Putamen (tissue), 1 donor: ENCODE measurements at regions not wholly inside any gene's neighbourhood (a gene's known extent, or its start where the extent isn't known, plus 50 kb on each side); places are given as distances from the start of the nearest gene placed in this dataset.
A peak's percentile ranks its signal among the peaks of the same experiment; 100 is the strongest.

Source experiments
- DNase-seq: peaks from one replicate; pipeline ENCODE4 v3.0.0-alpha.2; 2016; ENCODE audit warnings: low spot score

- DNase-seq, result no peak
Observed at GRCh38 chr13:99911965-99912566, 59.5 kb downstream of the ZIC5 start.

- DNase-seq, result no peak
Observed at GRCh38 chr13:99911069-99911964, 60.2 kb downstream of the ZIC5 start.

DNA sequence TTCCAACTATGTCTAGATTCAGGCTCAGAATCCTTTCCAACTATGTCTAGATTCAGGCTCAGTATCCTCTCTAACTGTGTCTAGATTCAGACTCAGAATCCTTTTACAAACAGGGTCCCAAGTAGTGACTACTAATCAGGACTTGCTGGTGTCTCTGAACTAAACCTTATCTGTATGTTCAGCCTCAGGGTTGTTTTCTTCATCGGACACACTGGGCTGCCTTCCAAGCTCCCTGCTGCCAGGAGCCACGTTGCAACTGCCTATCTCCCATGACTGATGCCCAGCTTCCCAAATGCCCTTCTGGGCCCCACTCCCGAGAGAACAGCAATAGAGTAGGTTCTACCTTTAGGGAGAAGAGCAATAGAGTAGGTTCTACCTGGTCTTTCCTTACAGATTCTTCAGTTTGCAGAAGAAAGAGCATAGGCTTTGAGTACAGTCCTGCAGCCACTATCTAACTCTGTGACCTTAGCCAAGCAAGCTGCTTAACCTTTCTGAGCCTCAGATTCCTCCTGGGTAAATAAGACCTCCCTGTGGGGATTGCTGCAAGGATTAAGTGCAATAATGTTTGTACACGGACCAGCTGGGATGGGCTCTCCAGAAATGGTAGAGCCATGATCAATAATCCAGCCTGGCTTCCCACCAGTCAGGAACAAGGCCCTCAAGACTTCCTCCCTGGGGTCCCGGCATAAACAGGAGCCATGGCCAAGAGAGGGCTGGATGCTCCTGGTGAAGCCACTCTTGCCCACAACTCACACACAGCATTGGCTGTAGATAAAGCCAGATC, 61.5 kb downstream of the ZIC5 start:
- no peak for DNase-seq

- no peak for DNase-seq
Observed at GRCh38 chr13:99909097-99909835, 62.3 kb downstream of the ZIC5 start.

- no peak for DNase-seq
Observed at GRCh38 chr13:99908140-99908803, 63.3 kb downstream of the ZIC5 start.

- DNase-seq, result no peak
Observed at GRCh38 chr13:99907627-99908026, 63.9 kb downstream of the ZIC5 start.

DNA sequence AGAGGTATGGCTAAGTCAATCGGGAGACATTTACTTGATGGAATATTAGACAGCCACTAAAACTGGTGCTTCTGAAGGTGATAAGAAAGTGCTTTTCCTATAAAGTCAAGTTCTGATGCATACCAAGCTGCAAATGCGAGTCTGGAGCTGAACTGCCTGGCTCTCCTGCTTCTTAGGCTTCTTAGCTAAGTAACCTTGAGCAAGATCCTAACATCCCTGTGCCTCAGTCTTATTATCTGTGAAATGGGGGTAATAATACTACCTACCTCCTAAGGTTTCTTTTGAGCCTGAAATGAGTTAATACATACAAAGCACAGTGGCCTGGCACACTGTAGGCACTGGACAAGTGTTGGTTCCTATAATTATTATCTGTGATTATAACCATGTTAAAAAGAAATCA, 64.5 kb downstream of the ZIC5 start:
- no peak for DNase-seq

DNA sequence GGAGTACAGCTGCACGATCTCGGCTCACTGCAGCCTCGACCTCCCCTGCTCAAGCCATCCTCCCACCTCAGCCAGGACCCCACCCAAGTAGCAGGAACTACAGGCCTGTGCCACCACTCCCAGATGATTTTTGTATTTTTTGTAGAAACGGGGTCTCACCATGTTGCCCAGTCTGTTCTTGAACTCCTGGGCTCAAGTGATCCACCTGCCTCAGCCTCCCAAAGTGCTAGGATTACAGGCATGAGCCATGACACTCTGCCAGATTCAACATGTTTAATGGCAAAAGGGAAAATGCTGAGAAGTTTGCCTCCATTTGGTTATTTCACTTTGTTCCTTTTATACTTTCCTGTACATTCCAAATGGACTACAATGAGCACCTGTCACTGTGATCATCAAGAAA, 65.8 kb downstream of the ZIC5 start:
- no peak for DNase-seq

DNA sequence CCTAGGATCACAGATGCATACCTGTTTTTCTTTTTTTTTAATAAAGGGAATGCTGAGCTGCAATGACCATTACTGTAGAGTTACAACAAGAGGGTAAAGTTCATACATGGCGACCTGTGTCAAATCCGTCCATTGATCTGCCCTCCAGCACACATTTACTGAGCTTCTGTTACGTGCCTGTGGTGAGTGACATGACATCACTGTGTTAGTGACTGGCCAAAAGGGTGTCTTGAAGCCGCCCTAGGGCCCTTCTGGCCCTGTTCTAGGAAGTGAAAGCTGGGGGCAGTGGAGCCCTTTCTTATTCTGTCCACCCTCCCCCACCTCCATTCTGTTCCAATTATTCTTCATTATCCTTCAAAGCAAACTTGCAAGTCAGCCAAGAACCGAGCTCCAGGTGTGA, 66.3 kb downstream of the ZIC5 start:
- no peak for DNase-seq

- no peak for DNase-seq
Observed at GRCh38 chr13:99903140-99903539, 68.4 kb downstream of the ZIC5 start.

- no peak for DNase-seq
Observed at GRCh38 chr13:99902657-99903056, 68.9 kb downstream of the ZIC5 start.

DNA sequence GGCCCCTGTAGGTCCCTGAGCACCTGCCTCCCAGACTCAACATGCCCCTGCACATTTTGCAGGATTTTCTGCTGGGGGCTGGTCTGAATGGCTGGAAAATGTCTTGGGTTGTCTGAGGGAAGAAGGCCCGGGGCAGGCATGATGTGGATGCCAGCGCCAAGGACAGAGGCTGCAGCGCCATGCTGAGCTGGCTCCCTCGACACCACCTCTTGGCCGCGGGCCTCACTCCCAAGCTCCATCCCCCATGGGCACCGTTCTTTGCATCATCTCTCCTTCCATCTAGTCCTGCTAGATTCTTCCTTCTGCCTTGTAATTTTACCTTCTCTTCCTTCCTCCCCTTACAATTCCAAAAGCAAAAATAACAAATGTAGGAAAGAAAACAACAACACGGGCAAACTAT, 70.6 kb downstream of the ZIC5 start:
- DNase-seq, result no peak

GRCh38 chr13:99898421-99898820, 73.1 kb downstream of the ZIC5 start:
- no peak for DNase-seq

GRCh38 chr13:99897076-99897440, 74.5 kb downstream of the ZIC5 start:
- DNase-seq, result no peak

DNA sequence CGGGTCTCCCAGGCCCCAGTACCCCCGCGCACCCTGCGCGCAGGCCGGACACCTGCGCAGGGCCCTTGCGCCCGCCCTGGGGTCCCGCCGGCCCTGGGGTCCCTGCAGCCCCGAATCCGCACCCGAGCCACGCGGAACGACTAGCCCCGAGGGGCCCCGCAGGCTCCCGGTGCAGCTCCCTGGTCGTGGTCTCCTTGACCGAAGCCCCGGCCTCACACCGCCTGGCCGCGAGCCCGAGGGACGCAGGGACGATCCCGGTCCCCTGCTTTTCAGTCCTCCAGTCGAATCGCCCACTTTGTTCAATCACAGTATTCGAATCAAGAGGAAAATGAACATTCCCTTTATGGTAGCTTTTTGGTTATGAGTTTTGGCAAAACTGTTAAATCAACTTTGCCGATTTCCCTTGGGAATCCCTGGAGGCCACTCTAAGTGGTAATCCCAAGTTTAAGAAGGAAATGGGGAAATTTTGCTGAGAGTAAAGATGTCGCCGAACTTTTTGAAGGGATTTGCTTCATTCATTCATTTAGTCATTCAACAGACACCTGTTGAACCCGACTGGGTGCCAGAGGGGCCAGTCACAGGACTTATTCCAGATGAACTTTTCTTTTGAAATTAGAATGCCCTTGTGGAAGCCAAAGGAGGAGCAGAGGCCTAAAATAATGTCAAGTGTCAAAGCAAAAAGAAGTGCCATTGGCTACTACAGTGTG, 75.0 kb downstream of the ZIC5 start:
- no peak for DNase-seq

DNA sequence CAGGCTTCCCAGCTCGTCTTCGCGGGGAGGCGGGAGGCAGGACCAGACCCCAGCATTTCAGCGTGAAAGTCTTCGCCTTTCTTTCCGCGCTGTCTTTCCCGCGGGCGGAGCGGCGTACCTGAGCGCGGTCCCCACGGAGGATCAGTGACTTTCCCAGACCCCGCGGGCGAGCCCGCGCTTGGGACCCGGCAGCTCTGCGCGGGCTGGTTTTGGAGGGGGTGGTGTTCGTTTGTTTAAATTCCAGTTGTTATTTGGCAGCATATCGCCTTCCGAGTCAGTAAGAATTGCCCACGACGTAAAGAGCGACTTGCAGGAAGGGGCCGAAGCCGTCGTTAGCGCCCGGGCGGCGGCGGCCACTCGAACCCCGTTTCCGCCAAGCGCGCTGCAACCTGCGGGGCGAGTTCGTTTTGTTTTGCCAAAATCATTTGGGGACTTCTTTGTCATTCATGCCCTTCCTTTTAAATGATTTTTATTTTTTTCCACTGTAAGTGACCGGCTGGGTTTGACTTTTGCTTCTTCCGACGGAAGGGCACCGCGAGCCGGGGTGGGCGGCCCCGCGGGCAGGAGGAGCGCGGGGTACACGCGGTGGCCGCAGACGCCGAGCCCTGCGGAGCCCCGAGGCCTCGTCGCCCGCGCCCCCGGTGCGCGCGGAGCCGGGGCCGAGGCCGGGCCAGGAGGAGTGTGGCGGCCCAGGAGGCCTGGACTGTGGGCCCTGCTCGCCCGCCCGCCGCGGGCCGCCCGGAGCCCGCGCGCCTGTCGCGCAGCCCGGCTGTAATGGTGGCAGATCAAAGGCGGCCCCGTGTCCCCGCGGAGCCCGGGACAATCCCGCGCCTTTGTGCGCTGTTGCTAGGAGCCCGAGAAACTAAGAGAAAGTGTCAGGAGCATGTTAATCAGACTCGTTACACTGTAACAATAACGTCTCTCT, 75.9 kb downstream of the ZIC5 start:
- peak; percentile 21 for DNase-seq

GRCh38 chr13:99894840-99895443, 76.6 kb downstream of the ZIC5 start:
- no peak for DNase-seq

DNA sequence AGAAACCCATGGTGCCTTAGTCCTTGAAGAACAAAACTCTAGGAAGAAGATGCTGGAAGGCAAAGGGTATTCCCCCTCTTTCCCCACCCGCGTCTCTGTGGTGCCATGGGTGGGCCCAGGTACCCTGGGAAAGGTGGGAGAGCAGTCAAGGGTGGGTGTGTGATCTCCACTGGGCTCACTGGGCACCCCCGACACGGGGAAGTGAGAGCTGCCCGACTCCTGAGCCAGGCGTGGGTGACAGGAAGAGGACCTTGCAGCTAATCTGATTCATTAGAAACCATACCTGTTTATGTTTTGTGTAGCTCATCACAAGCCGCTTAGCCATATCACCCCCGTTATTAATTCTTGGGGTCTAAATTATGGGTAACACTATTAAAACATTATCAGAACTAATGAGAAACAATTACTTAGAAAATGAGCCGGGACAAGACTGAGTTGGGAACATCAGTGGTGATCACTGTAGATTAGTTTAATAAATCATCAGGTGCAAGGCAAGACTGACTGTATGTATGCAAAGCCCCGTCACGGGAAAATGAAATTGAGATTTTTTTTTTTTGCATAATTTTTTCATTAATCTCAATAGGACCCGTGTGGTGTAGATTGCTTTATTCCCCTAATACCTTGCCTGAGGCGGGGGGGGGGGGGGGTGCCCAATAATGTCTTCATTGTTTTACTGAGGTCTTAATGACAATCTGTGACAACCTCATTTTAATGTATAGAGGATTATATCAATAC, 77.3 kb downstream of the ZIC5 start:
- no peak for DNase-seq

DNA sequence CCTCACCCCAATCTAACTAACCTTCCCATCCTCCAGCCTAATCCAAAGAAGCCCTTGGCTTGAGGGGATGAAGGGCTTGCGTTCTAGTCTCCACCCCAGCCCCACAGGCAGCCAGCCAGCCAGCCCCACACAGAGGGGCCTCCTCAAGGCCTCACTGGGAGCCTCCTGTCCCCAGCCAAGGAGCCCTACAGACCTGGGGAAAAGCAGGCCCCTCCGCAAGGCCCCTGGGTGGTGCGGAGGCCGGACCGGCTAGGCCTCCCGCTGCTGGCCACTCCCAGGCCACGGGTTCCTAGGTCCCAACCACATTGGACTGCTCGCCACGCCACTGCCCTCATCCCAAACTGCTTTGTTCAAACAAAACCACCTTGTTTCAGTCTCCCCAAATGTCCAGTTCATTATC, 78.0 kb downstream of the ZIC5 start:
- no peak for DNase-seq
